Loucy (cell line): ENCODE measurements at regions not wholly inside any gene's neighbourhood (a gene's known extent, or its start where the extent isn't known, plus 50 kb on each side); places are given as distances from the start of the nearest gene placed in this dataset.

Experiments used
- EZH2phosphoT487 ChIP-seq: fragments of 200-600 bp; IDR thresholded peaks from 2 replicates; pipeline ENCODE4 v1.6.1; 2018; ENCODE audit warnings: antibody characterized with exemption, mild to moderate bottlenecking, moderate library complexity, borderline replicate concordance
- TF ChIP-seq, protein P1 (sequence below): fragments of 200-600 bp; sonication (generic); conservative IDR thresholded peaks from 2 replicates; pipeline ENCODE4 v1.5.1; 2014; ENCODE audit warnings: mild to moderate bottlenecking, antibody characterized with exemption, low read length

DNA sequence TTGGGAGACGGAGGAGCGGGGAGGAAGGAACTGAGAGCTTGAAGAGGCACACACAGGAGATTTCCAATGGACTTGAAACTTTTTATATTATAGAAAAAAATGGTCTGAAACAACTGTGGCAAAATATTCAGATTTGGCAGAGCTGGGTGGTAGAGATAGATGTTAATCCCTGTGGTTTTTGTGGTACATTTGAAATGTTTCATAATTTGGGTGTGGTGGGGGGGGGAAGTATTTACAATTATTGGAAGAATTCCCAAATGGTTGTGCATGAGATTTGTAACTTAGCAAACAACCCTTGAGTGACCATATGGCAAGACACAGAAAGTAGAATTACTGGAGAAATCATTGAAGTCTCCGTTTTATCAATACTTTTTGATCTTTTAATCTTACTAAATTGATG lies 588.8 kb upstream of the PSMD7 start:
- TF ChIP-seq, protein P1, sequence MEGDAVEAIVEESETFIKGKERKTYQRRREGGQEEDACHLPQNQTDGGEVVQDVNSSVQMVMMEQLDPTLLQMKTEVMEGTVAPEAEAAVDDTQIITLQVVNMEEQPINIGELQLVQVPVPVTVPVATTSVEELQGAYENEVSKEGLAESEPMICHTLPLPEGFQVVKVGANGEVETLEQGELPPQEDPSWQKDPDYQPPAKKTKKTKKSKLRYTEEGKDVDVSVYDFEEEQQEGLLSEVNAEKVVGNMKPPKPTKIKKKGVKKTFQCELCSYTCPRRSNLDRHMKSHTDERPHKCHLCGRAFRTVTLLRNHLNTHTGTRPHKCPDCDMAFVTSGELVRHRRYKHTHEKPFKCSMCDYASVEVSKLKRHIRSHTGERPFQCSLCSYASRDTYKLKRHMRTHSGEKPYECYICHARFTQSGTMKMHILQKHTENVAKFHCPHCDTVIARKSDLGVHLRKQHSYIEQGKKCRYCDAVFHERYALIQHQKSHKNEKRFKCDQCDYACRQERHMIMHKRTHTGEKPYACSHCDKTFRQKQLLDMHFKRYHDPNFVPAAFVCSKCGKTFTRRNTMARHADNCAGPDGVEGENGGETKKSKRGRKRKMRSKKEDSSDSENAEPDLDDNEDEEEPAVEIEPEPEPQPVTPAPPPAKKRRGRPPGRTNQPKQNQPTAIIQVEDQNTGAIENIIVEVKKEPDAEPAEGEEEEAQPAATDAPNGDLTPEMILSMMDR: no peak
- TF ChIP-seq EZH2phosphoT487: no peak
